ENCODE measurements at regions not wholly inside any gene's neighbourhood (a gene's known extent, or its start where the extent isn't known, plus 50 kb on each side); places are given as distances from the start of the nearest gene placed in this dataset.

- TF ChIP-seq, protein P1, sequence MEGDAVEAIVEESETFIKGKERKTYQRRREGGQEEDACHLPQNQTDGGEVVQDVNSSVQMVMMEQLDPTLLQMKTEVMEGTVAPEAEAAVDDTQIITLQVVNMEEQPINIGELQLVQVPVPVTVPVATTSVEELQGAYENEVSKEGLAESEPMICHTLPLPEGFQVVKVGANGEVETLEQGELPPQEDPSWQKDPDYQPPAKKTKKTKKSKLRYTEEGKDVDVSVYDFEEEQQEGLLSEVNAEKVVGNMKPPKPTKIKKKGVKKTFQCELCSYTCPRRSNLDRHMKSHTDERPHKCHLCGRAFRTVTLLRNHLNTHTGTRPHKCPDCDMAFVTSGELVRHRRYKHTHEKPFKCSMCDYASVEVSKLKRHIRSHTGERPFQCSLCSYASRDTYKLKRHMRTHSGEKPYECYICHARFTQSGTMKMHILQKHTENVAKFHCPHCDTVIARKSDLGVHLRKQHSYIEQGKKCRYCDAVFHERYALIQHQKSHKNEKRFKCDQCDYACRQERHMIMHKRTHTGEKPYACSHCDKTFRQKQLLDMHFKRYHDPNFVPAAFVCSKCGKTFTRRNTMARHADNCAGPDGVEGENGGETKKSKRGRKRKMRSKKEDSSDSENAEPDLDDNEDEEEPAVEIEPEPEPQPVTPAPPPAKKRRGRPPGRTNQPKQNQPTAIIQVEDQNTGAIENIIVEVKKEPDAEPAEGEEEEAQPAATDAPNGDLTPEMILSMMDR (IDR thresholded peaks at IDR 0.05; ENCODE audit: insufficient read depth, low read depth, low read length, missing control alignments) = no peak
- DNase-seq (ENCODE audit: low read depth) = no peak
- H3K4me3 ChIP-seq (ENCODE audit: low read length) = no peak overlapping the region
Measured at GRCh38 chr9:71620746-71621145, 147.6 kb downstream of the CEMIP2 start.

DNA sequence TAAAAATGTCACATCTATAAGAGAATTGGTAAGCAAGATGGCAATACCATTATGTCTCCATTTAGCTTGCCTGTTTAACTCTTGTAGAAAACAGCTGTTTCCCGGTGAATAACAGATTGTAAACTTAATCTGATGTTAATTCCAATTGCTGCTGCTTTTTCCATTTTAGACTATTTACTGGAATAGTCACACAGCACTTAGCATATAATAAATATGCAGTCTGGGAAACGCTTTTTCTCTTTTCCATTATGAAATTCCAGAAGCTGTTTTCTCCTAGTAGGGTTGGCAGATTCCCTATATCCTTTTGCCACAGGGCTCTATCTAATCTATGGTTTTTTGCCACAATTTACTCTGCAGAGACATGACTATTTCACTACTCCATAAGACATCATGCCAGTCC lies 148.0 kb downstream of the CEMIP2 start:
- TF ChIP-seq, protein P1 (IDR thresholded peaks at IDR 0.05; ENCODE audit: insufficient read depth, low read depth, low read length, missing control alignments) = no peak
- H3K4me3 ChIP-seq (ENCODE audit: low read length) = no peak overlapping the region
- no peak for DNase-seq (ENCODE audit: low read depth)

GRCh38 chr9:71619926-71620325 lies 148.4 kb downstream of the CEMIP2 start:
- TF ChIP-seq, protein P1 (IDR thresholded peaks at IDR 0.05; ENCODE audit: insufficient read depth, low read depth, low read length, missing control alignments) = no peak
- DNase-seq (ENCODE audit: low read depth) = no peak
- no peak overlapping the region for H3K4me3 ChIP-seq (ENCODE audit: low read length)

- no peak for DNase-seq (ENCODE audit: low read depth)
- no peak overlapping the region for H3K4me3 ChIP-seq (ENCODE audit: low read length)
- TF ChIP-seq, protein P1 (IDR thresholded peaks at IDR 0.05; ENCODE audit: insufficient read depth, low read depth, low read length, missing control alignments) = no peak
Measured at GRCh38 chr9:71614409-71615010, 153.8 kb downstream of the CEMIP2 start.

DNA sequence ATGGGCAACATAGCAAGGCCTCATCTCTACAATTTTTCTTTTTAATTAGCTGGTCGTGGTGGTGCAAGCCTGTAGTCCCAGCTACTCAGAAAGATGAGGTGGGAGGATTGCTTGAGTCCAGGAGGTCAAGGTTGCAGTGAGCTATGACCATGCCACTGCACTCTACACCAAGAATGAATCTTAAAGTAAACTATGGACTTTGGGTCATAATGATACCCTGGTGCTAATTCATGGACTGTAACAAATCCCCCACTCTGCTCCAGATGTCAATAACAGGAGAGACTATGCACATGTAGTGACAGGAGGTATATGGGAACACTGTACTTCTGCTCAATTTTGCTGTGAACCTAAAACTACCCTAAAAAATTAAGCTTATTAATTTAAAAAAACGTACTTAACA lies 155.4 kb downstream of the CEMIP2 start:
- no peak for DNase-seq (ENCODE audit: low read depth)
- H3K4me3 ChIP-seq (ENCODE audit: low read length) = no peak overlapping the region
- TF ChIP-seq, protein P1 (IDR thresholded peaks at IDR 0.05; ENCODE audit: insufficient read depth, low read depth, low read length, missing control alignments) = no peak

- TF ChIP-seq, protein P1 (IDR thresholded peaks at IDR 0.05; ENCODE audit: insufficient read depth, low read depth, low read length, missing control alignments) = no peak
- DNase-seq (ENCODE audit: low read depth) = no peak
- H3K4me3 ChIP-seq (ENCODE audit: low read length) = no peak overlapping the region
Measured at GRCh38 chr9:71609448-71609830, 158.9 kb downstream of the CEMIP2 start.

- TF ChIP-seq, protein P1 (IDR thresholded peaks at IDR 0.05; ENCODE audit: insufficient read depth, low read depth, low read length, missing control alignments) = no peak
- no peak for DNase-seq (ENCODE audit: low read depth)
- no peak overlapping the region for H3K4me3 ChIP-seq (ENCODE audit: low read length)
Measured at GRCh38 chr9:71608825-71609447, 159.4 kb downstream of the CEMIP2 start.

All from epithelial cell of esophagus (primary cell).